IMR-90 (cell line): ENCODE measurements at regions not wholly inside any gene's neighbourhood (a gene's known extent, or its start where the extent isn't known, plus 50 kb on each side); places are given as distances from the start of the nearest gene placed in this dataset.

ENCODE experiments used
- ATAC-seq: fragments of 200-7000 bp; cut with Tn5 transposase; 2 replicates; pipeline ENCODE4 v1.9.1; 2020; ENCODE audit warnings: low read depth, mild to moderate bottlenecking, moderate library complexity
- BruUV-seq: library from RNA; stranded (reverse); fragments of 400-500 nt; replicated peaks from 2 replicates; lab custom pipeline; 2021; lab: Mats Ljungman, UMichigan
- CTCF ChIA-PET: fragments of 300-600 bp; formaldehyde crosslinking; extraction: SDS; loops from one replicate; lab custom pipeline; 2021; ENCODE audit warnings: antibody characterized with exemption; lab: Yijun Ruan, JAX
- POLR2A ChIA-PET: fragments of 300-600 bp; sonication (Branson Sonifier 250); formaldehyde crosslinking; loops from one replicate; lab custom pipeline; 2022; ENCODE audit warnings: antibody characterized with exemption; ENCODE audit not compliant: unreplicated experiment; lab: Charles Lee
- DNase-seq: peaks from one replicate; pipeline ENCODE4 v3.0.0; 2013
- H2AFZ ChIP-seq: replicated peaks from 2 replicates; pipeline ENCODE3; 2013; ENCODE audit warnings: low read length, mild to moderate bottlenecking; ENCODE audit not compliant: poor library complexity
- H2AK5ac ChIP-seq: 2 replicates; pipeline ENCODE4 v1.6.1; 2013; ENCODE audit warnings: low read depth, low read length, inconsistent platforms
- H2AK9ac ChIP-seq: replicated peaks from 2 replicates; pipeline ENCODE3; 2013; ENCODE audit warnings: mild to moderate bottlenecking, low read depth, low read length, moderate library complexity; ENCODE audit not compliant: poor library complexity
- H2BK120ac ChIP-seq: 2 replicates; pipeline ENCODE4 v1.6.1; 2013; ENCODE audit warnings: low read depth, low read length, inconsistent platforms
- H2BK15ac ChIP-seq: 3 replicates; pipeline ENCODE4 v1.6.1; 2013; ENCODE audit warnings: low read depth, low read length, inconsistent platforms
- H2BK20ac ChIP-seq: 2 replicates; pipeline ENCODE4 v1.6.1; 2013; ENCODE audit warnings: low read depth, mild to moderate bottlenecking, inconsistent platforms, low read length, moderate library complexity
- H2BK5ac ChIP-seq: 2 replicates; pipeline ENCODE4 v1.6.1; 2013; ENCODE audit warnings: mild to moderate bottlenecking, low read depth, low read length, inconsistent platforms; ENCODE audit not compliant: poor library complexity, severe bottlenecking
- H3K14ac ChIP-seq: replicated peaks from 2 replicates; pipeline ENCODE4 v1.6.1; 2013; ENCODE audit warnings: low read depth, low read length, inconsistent platforms
- H3K18ac ChIP-seq: 2 replicates; pipeline ENCODE4 v1.6.1; 2013; ENCODE audit warnings: low read depth, low read length, control low read depth
- H3K23ac ChIP-seq: 2 replicates; pipeline ENCODE4 v1.6.1; 2013; ENCODE audit warnings: low read depth, low read length, inconsistent platforms
- H3K27ac ChIP-seq: 2 replicates; pipeline ENCODE4 v1.5.1; 2013; ENCODE audit warnings: mild to moderate bottlenecking, control low read depth, low read length; ENCODE audit not compliant: insufficient read depth
- H3K27me3 ChIP-seq: 2 replicates; pipeline ENCODE4 v1.6.1; 2013; ENCODE audit warnings: low read length; ENCODE audit not compliant: control insufficient read depth, insufficient read depth
- H3K36me3 ChIP-seq: 2 replicates; pipeline ENCODE4 v1.6.1; 2013; ENCODE audit warnings: low read length, mixed read lengths; ENCODE audit not compliant: control insufficient read depth, insufficient read depth
- H3K4ac ChIP-seq: 2 replicates; pipeline ENCODE4 v1.6.1; 2013; ENCODE audit warnings: low read depth, low read length, inconsistent platforms
- H3K4me1 ChIP-seq: 2 replicates; pipeline ENCODE4 v1.6.1; 2013; ENCODE audit warnings: low read length, mixed read lengths; ENCODE audit not compliant: control insufficient read depth, insufficient read depth
- H3K4me2 ChIP-seq: 2 replicates; pipeline ENCODE4 v1.6.1; 2013; ENCODE audit warnings: low read depth, mild to moderate bottlenecking, control low read depth, low read length, moderate library complexity
- H3K4me3 ChIP-seq: 2 replicates; pipeline ENCODE4 v1.5.1; 2013; ENCODE audit warnings: low read depth, mild to moderate bottlenecking, control low read depth, low read length, moderate library complexity; ENCODE audit not compliant: insufficient read depth
- H3K56ac ChIP-seq: 2 replicates; pipeline ENCODE4 v1.6.1; 2013; ENCODE audit warnings: low read length, inconsistent platforms; ENCODE audit not compliant: insufficient read depth; ENCODE audit errors: extremely low read depth
- H3K79me1 ChIP-seq, 2 experiments: 2 replicates each; pipeline ENCODE4 v1.6.1; 2013; ENCODE audit warnings: low read length in 2 of 2, inconsistent platforms in 1 of 2, low read depth in 1 of 2
- H3K9ac ChIP-seq: 2 replicates; pipeline ENCODE4 v1.6.1; 2013; ENCODE audit warnings: low read depth, low read length, control low read depth
- H3K9me1 ChIP-seq: 2 replicates; pipeline ENCODE4 v1.6.1; 2013; ENCODE audit warnings: low read length, inconsistent platforms; ENCODE audit not compliant: insufficient read depth
- H3K9me3 ChIP-seq: 2 replicates; pipeline ENCODE4 v1.6.1; 2013; ENCODE audit warnings: low read length; ENCODE audit not compliant: control insufficient read depth, insufficient read depth
- H4K20me1 ChIP-seq: 2 replicates; pipeline ENCODE4 v1.6.1; 2013; ENCODE audit warnings: low read length, inconsistent platforms; ENCODE audit not compliant: insufficient read depth
- H4K5ac ChIP-seq: 2 replicates; pipeline ENCODE4 v1.6.1; 2013; ENCODE audit warnings: mild to moderate bottlenecking, low read depth, low read length, control low read depth
- H4K8ac ChIP-seq, 2 experiments: 2 replicates each; pipeline ENCODE4 v1.6.1; 2013; ENCODE audit warnings: low read depth in 2 of 2, low read length in 2 of 2, control low read depth in 1 of 2, inconsistent platforms in 1 of 2
- H4K91ac ChIP-seq: 2 replicates; pipeline ENCODE4 v1.6.1; 2013; ENCODE audit warnings: low read depth, low read length, inconsistent platforms; ENCODE audit not compliant: insufficient read depth
- BHLHE40 ChIP-seq: fragments of 150-350 bp; IDR thresholded peaks from 2 replicates; pipeline ENCODE4 v1.6.1; 2016; ENCODE audit warnings: mild to moderate bottlenecking, low read depth, low read length
- CEBPB ChIP-seq: IDR thresholded peaks from 2 replicates; pipeline ENCODE4 v1.6.1; 2012; ENCODE audit warnings: low read depth, low read length, improper control_type of control experiment
- CHD1 ChIP-seq: IDR thresholded peaks from 2 replicates; pipeline ENCODE4 v1.6.1; 2012; ENCODE audit warnings: low read depth, low read length, improper control_type of control experiment
- FOS ChIP-seq: fragments of 150-350 bp; IDR thresholded peaks from 2 replicates; pipeline ENCODE4 v1.6.1; 2016; ENCODE audit warnings: low read depth, low read length
- MAFK ChIP-seq: IDR thresholded peaks from 2 replicates; pipeline ENCODE4 v1.6.1; 2012; ENCODE audit warnings: low read depth, low read length, improper control_type of control experiment
- MAZ ChIP-seq: IDR thresholded peaks from 2 replicates; pipeline ENCODE4 v1.6.1; 2012; ENCODE audit warnings: low read depth, mild to moderate bottlenecking, low read length, improper control_type of control experiment, moderate library complexity, borderline replicate concordance
- MXI1 ChIP-seq: IDR thresholded peaks from 2 replicates; pipeline ENCODE4 v1.6.1; 2012; ENCODE audit warnings: low read depth, mild to moderate bottlenecking, low read length, moderate library complexity, borderline replicate concordance
- NFE2L2 ChIP-seq: fragments of 150-350 bp; IDR thresholded peaks from 2 replicates; pipeline ENCODE4 v1.6.1; 2016; ENCODE audit warnings: low read depth, mild to moderate bottlenecking, low read length
- POLR2A ChIP-seq: IDR thresholded peaks from 2 replicates; pipeline ENCODE4 v1.6.1; 2012; ENCODE audit warnings: mild to moderate bottlenecking, low read depth, low read length
- RAD21 ChIP-seq: IDR thresholded peaks from 2 replicates; pipeline ENCODE4 v1.6.1; 2012; ENCODE audit warnings: low read length, improper control_type of control experiment
- RCOR1 ChIP-seq: IDR thresholded peaks from 2 replicates; pipeline ENCODE4 v1.6.1; 2012; ENCODE audit warnings: mild to moderate bottlenecking, low read length, improper control_type of control experiment; ENCODE audit not compliant: insufficient replicate concordance
- RFX5 ChIP-seq: IDR thresholded peaks from 2 replicates; pipeline ENCODE4 v1.8.0; 2012; ENCODE audit warnings: low read depth, mild to moderate bottlenecking, low read length, moderate library complexity
- SMC3 ChIP-seq: fragments of 150-350 bp; IDR thresholded peaks from 2 replicates; pipeline ENCODE4 v1.6.1; 2016; ENCODE audit warnings: low read depth, mild to moderate bottlenecking, antibody characterized with exemption, low read length, moderate library complexity
- WGBS, 2 experiments: methylation state at CpG; one replicate each; pipeline versions ENCODE4 v1.1.5 to v1.1.7; 2013; ENCODE audit warnings: missing lambda C conversion rate in 2 of 2; ENCODE audit not compliant: insufficient read length in 1 of 2; ENCODE audit errors: extremely low coverage in 2 of 2; 5-methylcytosine and 5-hydroxymethylcytosine counted together
- dilution Hi-C: fragments of 300-500 bp; cut with HindIII; formaldehyde crosslinking; loops from one replicate; pipeline ENCODE4 v1.14.3; 2018; ENCODE audit warnings: low sequenced_read_pairs; ENCODE audit not compliant: unreplicated experiment
- in situ Hi-C: fragments of 300-500 bp; cut with MboI; formaldehyde crosslinking; loops from 3 replicates; pipeline ENCODE4 v1.14.3; 2019; ENCODE audit warnings: low sequenced_read_pairs, inconsistent platforms, mixed read lengths
- intact Hi-C: fragments of 100-400 bp; cut with micrococcal nuclease; formaldehyde crosslinking; loops from 2 replicates; pipeline ENCODE4 v1.10.0; 2022
- TF ChIP-seq, protein P1 (sequence below): conservative IDR thresholded peaks from 2 replicates; pipeline ENCODE4 v1.5.1; 2012; ENCODE audit warnings: mild to moderate bottlenecking, low read depth, low read length, improper control_type of control experiment
- TF ChIP-seq, protein P2 (sequence below): fragments of 150-350 bp; IDR thresholded peaks from 2 replicates; pipeline ENCODE4 v1.6.1; 2016; ENCODE audit warnings: low read depth, mild to moderate bottlenecking, low read length, moderate library complexity, borderline replicate concordance
- TF ChIP-seq, protein P3 (sequence below): fragments of 150-350 bp; IDR thresholded peaks from 2 replicates; pipeline ENCODE4 v1.6.1; 2017; ENCODE audit warnings: mild to moderate bottlenecking, antibody characterized with exemption, low read length, low read depth

DNA sequence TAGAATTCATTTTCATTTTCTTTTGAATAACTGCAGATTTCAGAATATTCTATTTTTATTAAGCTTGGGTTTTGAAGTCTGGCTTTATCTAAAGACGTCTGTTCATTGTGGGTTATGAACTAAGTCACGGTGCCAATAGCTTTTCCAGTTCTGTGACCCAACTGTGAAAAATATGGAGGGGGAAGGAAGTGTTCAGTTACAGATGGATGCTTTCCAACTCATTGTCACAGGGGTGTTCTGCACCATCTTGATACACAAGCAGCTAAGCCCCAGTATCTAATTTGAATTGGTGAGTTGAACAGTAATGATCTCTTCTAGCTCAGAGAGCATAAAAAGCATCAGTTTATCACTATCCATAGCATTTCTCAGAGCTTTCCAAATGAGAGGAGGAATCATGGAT lies 710.6 kb downstream of the EDEM1 start:
- no peak overlapping the region for H4K8ac ChIP-seq
- H2BK15ac ChIP-seq, result no peak overlapping the region
- in situ Hi-C loops (no loop called here), dilution Hi-C loops (no loop called here), intact Hi-C loops (no loop called here)
- no CpG with 5 or more reads among the region's 2 CpGs for WGBS, 2 experiments
- H2BK20ac ChIP-seq, result no peak overlapping the region
- no peaks in the 10 kb centered on the region for H4K20me1 ChIP-seq
- H3K27ac ChIP-seq, result no peak overlapping the region
- no peaks in the 10 kb centered on the region for H3K79me1 ChIP-seq
- no TSS peak for BruUV-seq
- H3K4me1 ChIP-seq, result no peaks in the 10 kb centered on the region
- H2BK120ac ChIP-seq, result no peak overlapping the region
- no peak overlapping the region for H3K4me3 ChIP-seq
- no peak overlapping the region for H4K5ac ChIP-seq
- no peaks in the 10 kb centered on the region for H3K36me3 ChIP-seq
- H4K91ac ChIP-seq, result no peak overlapping the region
- H2AK5ac ChIP-seq, result no peak overlapping the region
- H2AK9ac ChIP-seq, result no peak overlapping the region
- H3K9ac ChIP-seq, result no peak overlapping the region
- H3K9me1 ChIP-seq, result no peaks in the 10 kb centered on the region
- H3K18ac ChIP-seq, result no peak overlapping the region
- DNase-seq (no peak), ATAC-seq (no peak)
- POLR2A ChIA-PET, result no interaction called here
- CTCF ChIA-PET, result no interaction called here
- H3K4ac ChIP-seq, result no peak overlapping the region
- H3K23ac ChIP-seq, result no peak overlapping the region
- no peak overlapping the region for H3K14ac ChIP-seq
- no peak overlapping the region for H2AFZ ChIP-seq
- H3K4me2 ChIP-seq, result no peak overlapping the region
- peaks cover 2% of the 10 kb centered on the region for H3K9me3 ChIP-seq
- TF ChIP-seq, protein P1, sequence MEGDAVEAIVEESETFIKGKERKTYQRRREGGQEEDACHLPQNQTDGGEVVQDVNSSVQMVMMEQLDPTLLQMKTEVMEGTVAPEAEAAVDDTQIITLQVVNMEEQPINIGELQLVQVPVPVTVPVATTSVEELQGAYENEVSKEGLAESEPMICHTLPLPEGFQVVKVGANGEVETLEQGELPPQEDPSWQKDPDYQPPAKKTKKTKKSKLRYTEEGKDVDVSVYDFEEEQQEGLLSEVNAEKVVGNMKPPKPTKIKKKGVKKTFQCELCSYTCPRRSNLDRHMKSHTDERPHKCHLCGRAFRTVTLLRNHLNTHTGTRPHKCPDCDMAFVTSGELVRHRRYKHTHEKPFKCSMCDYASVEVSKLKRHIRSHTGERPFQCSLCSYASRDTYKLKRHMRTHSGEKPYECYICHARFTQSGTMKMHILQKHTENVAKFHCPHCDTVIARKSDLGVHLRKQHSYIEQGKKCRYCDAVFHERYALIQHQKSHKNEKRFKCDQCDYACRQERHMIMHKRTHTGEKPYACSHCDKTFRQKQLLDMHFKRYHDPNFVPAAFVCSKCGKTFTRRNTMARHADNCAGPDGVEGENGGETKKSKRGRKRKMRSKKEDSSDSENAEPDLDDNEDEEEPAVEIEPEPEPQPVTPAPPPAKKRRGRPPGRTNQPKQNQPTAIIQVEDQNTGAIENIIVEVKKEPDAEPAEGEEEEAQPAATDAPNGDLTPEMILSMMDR, result no peak
- TF ChIP-seq BHLHE40 (no peak), RAD21 (no peak), SMC3 (no peak), MXI1 (no peak), FOS (no peak), NFE2L2 (no peak), CHD1 (no peak), MAZ (no peak), MAFK (no peak), POLR2A (no peak), RCOR1 (no peak), CEBPB (no peak), RFX5 (no peak)
- TF ChIP-seq, protein P2, sequence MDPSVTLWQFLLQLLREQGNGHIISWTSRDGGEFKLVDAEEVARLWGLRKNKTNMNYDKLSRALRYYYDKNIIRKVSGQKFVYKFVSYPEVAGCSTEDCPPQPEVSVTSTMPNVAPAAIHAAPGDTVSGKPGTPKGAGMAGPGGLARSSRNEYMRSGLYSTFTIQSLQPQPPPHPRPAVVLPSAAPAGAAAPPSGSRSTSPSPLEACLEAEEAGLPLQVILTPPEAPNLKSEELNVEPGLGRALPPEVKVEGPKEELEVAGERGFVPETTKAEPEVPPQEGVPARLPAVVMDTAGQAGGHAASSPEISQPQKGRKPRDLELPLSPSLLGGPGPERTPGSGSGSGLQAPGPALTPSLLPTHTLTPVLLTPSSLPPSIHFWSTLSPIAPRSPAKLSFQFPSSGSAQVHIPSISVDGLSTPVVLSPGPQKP, result no peak
- TF ChIP-seq, protein P3, sequence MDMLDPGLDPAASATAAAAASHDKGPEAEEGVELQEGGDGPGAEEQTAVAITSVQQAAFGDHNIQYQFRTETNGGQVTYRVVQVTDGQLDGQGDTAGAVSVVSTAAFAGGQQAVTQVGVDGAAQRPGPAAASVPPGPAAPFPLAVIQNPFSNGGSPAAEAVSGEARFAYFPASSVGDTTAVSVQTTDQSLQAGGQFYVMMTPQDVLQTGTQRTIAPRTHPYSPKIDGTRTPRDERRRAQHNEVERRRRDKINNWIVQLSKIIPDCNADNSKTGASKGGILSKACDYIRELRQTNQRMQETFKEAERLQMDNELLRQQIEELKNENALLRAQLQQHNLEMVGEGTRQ, result no peak
- H3K27me3 ChIP-seq, result no peaks in the 10 kb centered on the region
- H3K56ac ChIP-seq, result no peak overlapping the region
- H2BK5ac ChIP-seq, result no peak overlapping the region
